Ammon's horn (tissue), 1 donor: ENCODE measurements at regions not wholly inside any gene's neighbourhood (a gene's known extent, or its start where the extent isn't known, plus 50 kb on each side); places are given as distances from the start of the nearest gene placed in this dataset.
"Not testable (repeated sequence)": the region's sequence is repeated elsewhere in the genome, so short reads cannot be mapped to it uniquely, and the experiment has no call there.

ENCODE experiments used
- DNase-seq: peaks from one replicate; pipeline ENCODE4 v3.0.0-alpha.2; 2016; ENCODE audit warnings: low spot score

DNA sequence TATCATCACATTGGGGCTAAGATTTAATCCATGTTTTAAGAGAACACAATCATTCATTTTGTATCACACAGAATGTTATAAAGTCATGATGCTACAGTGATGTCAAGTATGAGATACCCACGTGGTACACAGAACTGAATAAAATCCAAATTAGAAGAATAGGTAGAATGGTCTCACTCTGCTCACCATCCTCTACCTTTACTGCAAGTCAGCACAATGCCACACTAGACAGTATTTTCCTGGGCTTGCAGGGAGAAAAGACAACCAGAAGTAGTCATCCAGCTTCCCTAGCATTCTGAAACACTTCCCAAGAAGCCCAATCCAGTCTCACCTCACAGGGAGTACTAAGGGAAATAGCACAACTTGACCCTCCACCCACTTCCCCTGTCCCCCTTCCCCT, 856.2 kb upstream of the NRXN1 start:
- DNase-seq = no peak

DNA sequence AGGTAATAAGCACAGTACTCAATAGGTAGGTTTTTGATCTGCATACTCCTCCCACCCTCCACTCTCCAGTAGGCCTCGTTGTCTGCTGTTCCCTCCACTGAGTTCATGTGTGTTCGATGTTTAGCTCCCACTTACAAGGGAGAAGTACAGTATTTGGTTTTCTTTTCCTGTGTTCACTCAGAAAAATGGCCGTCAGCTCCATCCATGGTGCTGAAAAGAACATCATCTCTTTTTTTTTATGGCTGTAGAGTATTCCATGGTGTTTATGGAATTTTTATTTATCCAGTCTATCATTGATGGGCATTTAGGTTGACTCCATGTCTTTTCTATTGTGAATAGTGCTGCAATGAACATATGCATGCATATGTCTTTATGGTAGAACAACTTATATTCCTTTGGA, 849.7 kb upstream of the NRXN1 start:
- DNase-seq = no peak

GRCh38 chr2:51880153-51880552, 848.2 kb upstream of the NRXN1 start:
- DNase-seq = no peak

GRCh38 chr2:51866361-51866760, 834.4 kb upstream of the NRXN1 start:
- DNase-seq = no peak

- DNase-seq = no peak
Observed at GRCh38 chr2:51859260-51859659, 827.3 kb upstream of the NRXN1 start.

DNA sequence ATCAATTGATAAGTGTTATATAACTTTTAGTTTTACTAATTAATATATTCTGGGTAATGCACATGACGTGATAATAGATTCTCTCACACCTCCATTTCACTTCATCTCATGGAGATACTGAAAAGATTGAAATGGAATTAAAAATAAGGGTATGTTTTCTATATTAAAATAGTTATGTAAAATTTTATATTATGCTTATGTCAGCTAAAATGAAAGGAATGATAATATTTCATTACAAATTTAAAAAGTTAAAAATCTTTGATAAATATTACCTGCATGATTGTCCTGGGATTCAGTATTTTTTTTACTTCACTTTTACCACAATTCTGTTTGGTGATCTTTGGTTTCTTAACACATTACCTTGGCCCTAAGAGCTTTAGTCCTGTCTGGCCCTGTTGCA, 823.8 kb upstream of the NRXN1 start:
- DNase-seq = no peak

GRCh38 chr2:51846796-51847195, 814.9 kb upstream of the NRXN1 start:
- DNase-seq = no peak

DNA sequence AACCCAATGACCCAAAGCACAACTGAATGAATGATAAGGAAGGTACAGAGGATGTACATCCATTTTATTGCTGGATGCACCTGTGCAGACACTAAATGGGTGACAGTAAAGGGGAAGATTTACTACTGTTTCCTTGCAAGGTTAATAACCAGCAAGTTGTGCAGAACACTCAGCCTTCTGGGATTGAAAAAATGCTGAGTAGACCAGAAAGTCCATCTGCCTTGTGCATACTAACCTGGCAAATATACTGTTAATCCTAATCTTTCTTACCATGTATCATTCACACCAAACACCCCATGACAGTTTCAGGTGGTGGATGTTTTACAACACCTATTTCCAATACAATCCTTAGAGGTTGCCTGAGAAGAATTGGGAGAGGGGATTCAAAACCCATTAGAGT, 814.1 kb upstream of the NRXN1 start:
- DNase-seq = no peak

GRCh38 chr2:51844596-51844995, 812.7 kb upstream of the NRXN1 start:
- no peak for DNase-seq

- no peak for DNase-seq
Observed at GRCh38 chr2:51829477-51829876, 797.5 kb upstream of the NRXN1 start.

DNA sequence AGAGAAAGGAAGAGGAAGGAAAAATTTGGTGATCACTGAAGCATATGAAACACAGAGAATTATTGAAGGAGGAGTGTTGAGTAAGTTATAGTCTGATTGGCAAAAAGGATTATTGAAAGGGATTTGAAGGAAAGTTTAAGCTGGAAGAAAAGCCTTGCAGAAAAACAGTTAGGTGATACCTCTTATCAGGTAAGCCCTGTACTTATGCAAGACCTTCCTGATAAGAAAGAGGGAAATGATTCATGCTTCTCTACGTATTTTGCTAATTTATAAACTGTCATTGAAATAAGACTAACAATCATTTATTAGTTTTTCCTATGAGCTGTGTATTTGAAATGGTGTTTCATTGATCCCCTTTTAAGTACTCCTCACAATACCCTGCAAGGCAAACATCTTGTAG, 793.9 kb upstream of the NRXN1 start:
- no peak for DNase-seq

GRCh38 chr2:51813247-51813646, 781.3 kb upstream of the NRXN1 start:
- no peak for DNase-seq

- no peak for DNase-seq
Observed at GRCh38 chr2:51812138-51812866, 780.4 kb upstream of the NRXN1 start.

- no peak for DNase-seq
Observed at GRCh38 chr2:51810197-51810596, 778.3 kb upstream of the NRXN1 start.

GRCh38 chr2:51807229-51807628, 775.3 kb upstream of the NRXN1 start:
- no peak for DNase-seq

DNA sequence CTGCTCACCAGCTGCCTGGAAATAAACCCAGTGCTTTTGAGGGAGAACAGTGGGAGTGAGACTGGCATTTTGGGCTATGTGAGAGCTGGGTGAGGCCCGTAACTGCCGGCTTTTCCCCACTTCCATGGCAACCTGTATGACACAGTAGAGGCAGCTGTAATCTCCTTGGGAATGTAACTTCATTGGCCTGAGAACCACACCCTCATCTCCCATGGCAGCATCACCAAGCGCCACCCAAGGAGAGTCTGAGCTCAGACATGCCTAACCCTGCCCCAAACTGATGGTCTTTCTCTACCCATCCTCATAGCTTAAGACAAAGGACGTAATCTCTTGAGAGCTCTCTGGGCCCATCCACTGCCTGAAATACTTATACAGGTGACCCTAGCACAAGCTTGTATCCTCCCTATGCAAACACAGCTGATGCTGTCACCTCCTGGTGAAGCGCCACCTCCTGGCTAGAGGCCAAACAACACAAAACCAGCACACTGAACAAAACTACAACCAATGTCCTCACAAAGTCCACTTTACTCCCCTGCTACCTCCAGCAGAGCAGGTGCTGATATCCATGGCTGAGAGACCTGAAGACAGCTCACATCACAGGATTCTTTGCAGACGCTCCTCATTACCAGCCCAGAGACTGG, 763.4 kb upstream of the NRXN1 start:
- no peak for DNase-seq

DNA sequence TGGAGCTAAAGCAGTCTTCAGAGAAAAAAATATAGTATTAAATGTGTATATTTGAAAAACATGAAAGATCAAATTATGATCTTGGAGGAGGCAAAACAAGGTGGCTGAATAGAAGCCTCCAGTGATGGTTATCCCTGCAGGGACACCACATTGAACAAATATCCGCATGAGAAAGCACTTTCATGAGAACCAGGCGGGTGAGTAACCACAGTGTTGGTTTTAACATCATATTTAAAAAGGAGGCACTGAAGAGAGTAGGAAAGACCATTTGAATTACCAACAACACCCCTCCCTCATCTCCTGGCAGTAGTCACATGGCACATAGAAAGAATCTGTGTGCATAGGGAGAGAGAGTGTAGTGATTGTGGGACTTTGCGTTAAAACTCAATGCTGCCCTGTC, 759.6 kb upstream of the NRXN1 start:
- no peak for DNase-seq

DNA sequence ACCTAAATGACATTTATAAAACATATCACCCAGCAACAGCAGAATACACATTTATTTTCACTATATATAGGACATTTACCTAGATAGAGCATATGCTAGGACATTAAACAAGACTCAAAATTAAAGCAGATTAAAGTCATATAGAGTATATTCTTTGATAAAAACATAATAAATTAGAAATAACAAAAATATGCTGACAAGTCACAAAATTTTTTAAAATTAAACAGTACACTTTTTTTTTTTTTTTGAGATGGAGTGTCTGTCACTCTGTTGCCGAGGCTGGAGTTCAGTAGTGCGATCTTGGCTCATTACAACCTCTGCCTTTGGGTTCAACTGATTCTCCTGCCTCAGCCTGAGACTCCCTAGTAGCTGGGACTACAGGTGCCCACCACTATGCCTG, 758.9 kb upstream of the NRXN1 start:
- no peak for DNase-seq

DNA sequence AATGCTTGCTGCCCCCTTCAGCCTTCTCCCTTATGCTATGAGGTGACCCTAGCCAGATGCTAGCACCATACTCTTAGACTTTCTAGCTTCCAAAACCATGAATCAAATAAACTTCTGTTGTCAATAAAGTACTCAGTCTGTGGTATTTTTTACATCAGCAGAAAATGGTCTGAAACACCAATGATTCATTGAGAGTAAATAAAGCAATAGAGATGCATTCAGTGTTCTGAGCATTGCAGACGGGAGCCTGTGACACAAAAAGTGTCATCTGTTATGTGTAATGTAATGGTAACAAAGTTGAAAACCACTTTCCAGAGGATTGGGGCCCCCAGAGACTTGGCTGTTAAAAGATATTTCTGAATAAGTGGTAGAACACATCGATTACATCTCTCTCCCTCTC, 758.0 kb upstream of the NRXN1 start:
- no peak for DNase-seq

GRCh38 chr2:51782921-51783765, 751.2 kb upstream of the NRXN1 start:
- DNase-seq = no peak

GRCh38 chr2:51781691-51782090, 749.8 kb upstream of the NRXN1 start:
- no peak for DNase-seq

DNA sequence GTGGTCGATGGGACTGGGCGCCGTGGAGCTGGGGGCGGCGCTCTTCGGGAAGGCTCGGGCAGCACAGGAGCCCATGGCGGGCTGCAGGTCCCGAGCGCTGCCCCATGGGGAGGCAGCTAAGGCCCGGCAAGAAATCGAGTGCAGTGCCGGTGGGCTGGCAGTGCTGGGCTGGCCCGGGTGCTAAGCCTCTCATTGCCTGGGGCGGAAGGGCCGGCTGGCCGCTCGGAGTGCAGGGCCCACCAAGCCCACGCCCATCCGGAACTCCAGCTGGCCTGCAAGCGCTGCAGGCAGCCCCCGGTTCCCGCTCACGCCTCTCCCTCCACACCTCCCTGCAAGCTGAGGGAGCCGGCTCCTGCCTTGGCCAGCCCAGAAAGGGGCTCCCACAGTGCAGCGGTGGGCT, 748.4 kb upstream of the NRXN1 start:
- DNase-seq = no peak

DNA sequence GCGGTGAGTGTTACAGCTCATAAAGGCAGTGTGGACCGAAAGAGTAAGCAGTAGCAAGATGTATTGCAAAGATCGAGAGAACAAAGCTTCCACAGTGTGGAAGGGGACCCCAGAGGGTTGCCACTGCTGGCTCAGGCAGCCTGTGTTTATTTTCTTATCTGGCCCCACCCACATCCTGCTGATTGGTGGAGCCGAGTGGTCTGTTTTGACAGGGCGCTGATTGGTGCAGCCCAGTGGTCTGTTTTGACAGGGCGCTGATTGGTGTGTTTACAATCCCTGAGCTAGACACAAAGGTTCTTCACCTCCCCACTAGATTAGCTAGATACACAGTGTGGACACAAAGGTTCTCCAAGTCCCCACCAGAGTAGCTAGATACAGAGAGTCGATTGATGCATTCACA, 747.8 kb upstream of the NRXN1 start:
- not testable (repeated sequence) for DNase-seq
